HG03460 (cell line): ENCODE measurements at regions not wholly inside any gene's neighbourhood (a gene's known extent, or its start where the extent isn't known, plus 50 kb on each side); places are given as distances from the start of the nearest gene placed in this dataset.
"Not testable (repeated sequence)": the region's sequence is repeated elsewhere in the genome, so short reads cannot be mapped to it uniquely, and the experiment has no call there.

ENCODE experiments used
- ATAC-seq: cut with Tn5 transposase; IDR thresholded peaks from one replicate; pipeline ENCODE4 v1.9.1; 2021; ENCODE audit not compliant: unreplicated experiment

DNA sequence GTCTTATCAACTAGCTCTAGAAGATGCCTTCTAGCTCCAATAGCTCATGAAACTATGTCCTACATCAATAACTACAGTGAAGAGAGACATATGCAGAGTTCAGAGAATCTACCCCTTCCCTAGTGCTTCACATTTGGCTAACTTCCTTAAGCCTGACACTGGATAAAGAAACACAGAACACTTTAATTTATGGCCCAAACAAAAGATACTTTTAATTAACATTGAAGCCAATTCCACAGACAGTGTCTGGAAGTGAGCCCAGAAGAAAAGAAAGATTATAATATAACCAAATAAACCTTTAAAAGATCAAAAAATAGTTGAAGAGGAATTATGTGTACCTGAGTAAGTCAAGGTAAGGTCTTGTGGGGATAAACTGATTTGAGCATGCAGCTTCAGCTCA lies 255.2 kb downstream of the C11orf87 start:
- no peak for ATAC-seq

DNA sequence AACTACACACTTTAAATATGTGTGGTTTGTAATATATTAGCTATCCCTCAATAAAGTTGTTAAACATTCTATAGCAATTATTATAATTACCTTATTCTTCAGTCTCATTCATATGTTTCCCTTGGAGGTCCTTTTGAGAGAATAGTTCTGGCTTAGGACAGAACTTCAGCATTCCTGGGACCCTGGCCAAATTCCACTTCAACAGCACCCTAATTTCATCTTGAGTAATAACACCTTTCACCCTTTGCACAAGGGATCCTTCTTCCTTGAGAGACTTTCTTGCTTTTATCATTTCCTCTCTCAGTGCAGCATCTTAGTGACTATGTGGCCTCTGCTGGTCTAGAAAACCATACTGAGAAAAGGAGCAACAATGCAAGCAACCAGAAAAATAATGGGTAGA lies 255.9 kb downstream of the C11orf87 start:
- ATAC-seq, result no peak

DNA sequence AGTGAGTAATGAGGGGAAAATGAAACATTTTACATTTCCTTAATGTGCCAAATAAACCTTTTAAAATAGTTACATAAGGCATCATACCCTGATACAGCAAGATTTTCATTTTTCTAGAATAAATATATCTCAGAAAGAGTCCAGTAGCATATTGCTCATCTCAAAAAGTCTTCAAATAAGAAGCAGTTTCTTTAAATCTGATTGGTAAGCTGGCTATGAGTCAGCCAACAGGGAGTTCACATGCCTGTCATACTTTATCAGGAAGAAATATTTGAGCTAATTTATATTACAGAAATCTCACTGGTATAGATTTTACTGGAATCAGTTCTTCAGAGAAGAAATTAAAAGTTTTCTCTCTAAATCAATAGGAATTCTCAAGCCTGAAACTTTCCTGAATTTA lies 258.1 kb downstream of the C11orf87 start:
- ATAC-seq, result no peak

DNA sequence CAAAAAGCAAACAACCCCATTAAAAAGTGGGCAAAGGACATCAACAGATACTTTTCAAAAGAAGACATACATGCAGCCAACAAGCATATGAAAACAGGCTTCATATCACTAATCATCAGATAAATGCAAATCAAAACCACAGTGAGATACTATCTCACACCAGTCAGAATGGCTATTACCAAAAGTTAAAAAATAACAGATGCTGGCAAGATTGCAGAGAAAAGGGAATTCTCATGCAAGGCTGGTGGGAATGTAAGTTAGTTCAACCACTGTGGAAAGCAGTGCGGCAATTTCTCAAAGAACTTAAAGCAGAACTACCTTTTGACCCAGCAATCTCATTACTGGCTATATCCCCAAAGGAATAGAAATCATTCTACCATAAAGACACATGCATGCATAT lies 260.8 kb downstream of the C11orf87 start:
- ATAC-seq, result not testable (repeated sequence)

DNA sequence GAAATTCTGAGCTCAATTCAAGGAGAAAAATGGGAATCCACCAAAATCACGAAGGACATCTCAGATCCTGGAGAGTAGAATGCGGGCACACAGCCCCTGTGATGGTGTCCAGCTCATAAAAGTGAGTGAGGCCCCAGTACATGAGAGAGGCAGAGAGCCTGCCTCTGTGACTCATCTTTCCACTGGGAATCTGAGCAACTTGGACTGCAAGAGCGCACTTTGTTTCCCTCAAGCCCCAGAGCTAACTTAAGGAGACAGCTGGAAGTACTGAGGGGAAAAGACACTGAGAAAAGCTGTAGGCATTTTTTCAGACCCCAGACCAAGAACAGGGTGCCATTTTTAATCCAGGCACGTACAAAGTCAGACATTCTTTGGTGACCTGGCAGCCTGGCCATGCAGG lies 273.7 kb downstream of the C11orf87 start:
- no peak for ATAC-seq

GRCh38 chr11:109696191-109696897 lies 274.4 kb downstream of the C11orf87 start:
- no peak for ATAC-seq

GRCh38 chr11:109697140-109697843 lies 275.3 kb downstream of the C11orf87 start:
- no peak for ATAC-seq

- ATAC-seq, result no peak
Observed at GRCh38 chr11:109698237-109698636, 276.2 kb downstream of the C11orf87 start.

- ATAC-seq, result no peak
Observed at GRCh38 chr11:109704432-109704831, 282.4 kb downstream of the C11orf87 start.

DNA sequence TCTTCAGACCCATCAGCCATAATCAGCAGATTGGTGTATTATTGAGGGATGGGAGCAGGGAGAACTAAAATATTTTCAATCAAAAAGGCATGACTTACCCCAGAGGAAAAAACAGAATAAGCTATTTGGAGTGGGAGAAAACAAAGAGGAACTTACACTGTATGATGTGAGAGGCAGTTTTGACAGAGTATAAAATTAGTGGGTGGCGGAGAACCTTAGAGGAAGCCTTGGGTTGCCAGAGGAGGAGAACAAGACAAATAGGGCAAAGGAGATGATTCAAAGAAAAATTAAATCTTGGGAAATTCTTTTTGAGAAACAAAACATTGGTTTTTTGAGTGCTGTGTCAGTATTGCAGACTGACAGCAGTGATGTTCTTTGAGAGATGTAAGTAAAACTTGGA lies 285.0 kb downstream of the C11orf87 start:
- no peak for ATAC-seq

- ATAC-seq, result no peak
Observed at GRCh38 chr11:109707411-109707810, 285.4 kb downstream of the C11orf87 start.

DNA sequence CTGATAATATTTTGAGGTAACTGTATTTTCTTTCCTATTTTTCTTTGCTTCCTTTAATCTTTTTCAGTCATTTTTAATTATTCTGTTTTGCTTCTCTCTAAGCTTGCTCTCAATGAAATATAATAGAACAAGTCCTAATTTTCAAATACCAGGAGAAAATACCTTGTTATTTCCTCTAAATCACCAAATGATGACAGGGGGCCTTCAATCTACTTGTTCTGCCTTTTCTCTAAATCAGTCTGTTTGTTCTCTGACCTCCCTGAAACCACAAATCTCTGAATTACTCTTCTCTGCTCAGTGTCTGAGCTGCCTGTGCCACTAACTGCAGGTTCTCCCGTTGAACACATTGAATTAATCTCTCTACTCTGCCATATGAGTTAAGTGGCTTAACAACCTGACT lies 286.2 kb downstream of the C11orf87 start:
- no peak for ATAC-seq

- not testable (repeated sequence) for ATAC-seq
Observed at GRCh38 chr11:109714444-109714843, 292.5 kb downstream of the C11orf87 start.

DNA sequence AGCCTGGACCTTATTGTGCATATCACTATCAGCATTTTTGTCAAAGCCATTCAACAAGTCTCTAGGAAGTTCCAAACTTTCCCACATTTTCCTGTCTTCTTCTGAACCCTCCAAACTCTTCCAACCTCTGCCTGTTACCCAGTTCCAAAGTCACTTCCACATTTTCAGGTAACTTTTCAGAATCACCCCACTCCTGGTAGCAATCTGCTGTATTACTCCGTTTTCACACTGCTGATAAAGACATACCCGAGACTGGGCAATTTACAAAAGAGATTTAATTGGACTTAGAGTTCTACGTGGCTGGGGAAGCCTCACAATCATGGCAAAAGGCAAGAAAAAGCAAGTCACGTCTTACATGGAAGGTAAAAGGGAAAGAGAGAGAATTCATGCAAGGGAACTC lies 293.4 kb downstream of the C11orf87 start:
- not testable (repeated sequence) for ATAC-seq

DNA sequence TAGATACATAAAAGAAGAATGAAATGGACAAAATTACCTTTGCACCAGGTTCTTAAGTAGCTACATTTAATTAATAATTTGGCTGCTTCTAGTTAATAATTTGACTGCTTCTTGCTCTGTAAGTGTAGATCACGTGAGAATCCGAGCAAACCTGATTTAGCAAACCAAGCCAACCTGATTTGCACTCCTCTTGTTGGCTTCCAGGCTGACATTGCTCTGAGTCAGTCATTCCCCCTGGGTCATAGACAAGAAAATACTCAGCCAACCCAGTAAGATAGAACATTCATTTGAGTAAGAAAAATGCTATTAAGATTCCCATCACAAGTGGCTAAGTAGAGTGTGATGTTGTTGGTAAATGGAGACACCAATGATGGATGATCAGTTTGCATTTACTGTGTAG lies 304.1 kb downstream of the C11orf87 start:
- ATAC-seq, result no peak

GRCh38 chr11:109728056-109728455 lies 306.1 kb downstream of the C11orf87 start:
- ATAC-seq, result no peak

- ATAC-seq, result no peak
Observed at GRCh38 chr11:109729761-109730160, 307.8 kb downstream of the C11orf87 start.

GRCh38 chr11:109730669-109731068 lies 308.7 kb downstream of the C11orf87 start:
- ATAC-seq, result no peak

GRCh38 chr11:109731451-109731850 lies 309.5 kb downstream of the C11orf87 start:
- no peak for ATAC-seq

DNA sequence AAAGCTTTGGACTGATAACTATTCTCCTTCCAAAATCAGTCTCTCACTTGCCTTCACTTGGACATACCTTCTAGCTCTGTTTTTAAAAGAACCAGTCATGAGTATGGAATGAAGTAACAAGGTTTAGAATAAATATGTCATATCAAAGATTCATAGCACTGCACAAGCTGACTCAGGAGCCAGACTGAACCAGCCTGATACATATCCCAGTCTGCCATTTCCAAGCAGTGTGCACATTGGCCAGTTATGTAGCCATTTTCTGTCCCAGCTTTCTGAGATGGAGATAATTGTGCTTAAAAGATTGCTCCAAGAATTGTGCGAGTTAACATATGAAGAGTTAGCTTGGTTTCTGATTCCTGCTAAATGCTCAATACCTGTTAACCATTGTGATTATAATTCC lies 311.3 kb downstream of the C11orf87 start:
- no peak for ATAC-seq

DNA sequence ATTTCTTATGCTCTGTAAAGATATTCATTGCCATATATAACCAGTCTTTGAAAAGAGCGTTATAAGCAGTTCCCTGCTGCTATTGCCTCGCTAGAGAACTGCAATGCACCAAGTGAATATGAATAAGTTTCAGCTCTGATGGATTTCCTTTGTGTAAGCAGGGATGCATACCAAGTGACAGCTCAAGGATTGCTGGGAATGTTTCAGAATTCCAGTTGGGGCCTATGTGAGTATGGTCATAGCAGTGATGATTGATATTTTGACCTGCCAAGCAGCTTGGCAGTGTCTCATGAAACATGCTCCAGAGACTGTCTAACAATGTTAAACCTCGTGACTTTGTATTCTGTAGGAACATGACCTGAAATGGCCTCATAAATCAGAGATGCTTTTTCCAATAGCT lies 312.6 kb downstream of the C11orf87 start:
- no peak for ATAC-seq

DNA sequence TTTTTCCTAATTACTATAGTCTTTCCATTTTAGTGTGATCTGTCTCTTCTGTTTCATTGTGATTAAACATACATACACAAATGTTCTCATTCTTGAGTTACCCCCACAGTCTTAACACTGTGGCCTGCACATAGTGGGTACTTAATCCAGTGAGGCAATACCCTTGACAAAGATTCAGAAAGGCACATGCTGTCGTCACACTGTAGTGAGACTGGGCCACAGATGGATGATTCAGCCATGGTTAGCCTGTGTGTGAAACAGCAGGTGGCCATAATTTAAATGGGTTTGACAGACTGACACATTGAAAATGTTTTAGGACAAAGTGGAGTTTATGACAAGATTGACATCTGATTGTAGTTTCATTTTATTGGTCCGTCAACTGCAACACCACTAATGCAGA lies 313.1 kb downstream of the C11orf87 start:
- no peak for ATAC-seq

- ATAC-seq, result no peak
Observed at GRCh38 chr11:109739379-109739778, 317.4 kb downstream of the C11orf87 start.
